OCI-LY1 (cell line): ENCODE measurements at regions not wholly inside any gene's neighbourhood (a gene's known extent, or its start where the extent isn't known, plus 50 kb on each side); places are given as distances from the start of the nearest gene placed in this dataset.

ENCODE experiments used
- CTCF ChIP-seq: fragments of 200-600 bp; sonication (generic), shearing (Covaris generic); IDR thresholded peaks from 2 replicates; pipeline ENCODE4 v1.5.1; 2017; ENCODE audit warnings: mild to moderate bottlenecking, antibody characterized with exemption, low read length, moderate library complexity, mixed read lengths
- EZH2 ChIP-seq: fragments of 200-600 bp; sonication (generic), shearing (Covaris generic); IDR thresholded peaks from 2 replicates; pipeline ENCODE4 v1.8.0; 2017; ENCODE audit warnings: borderline replicate concordance, mixed run types, mild to moderate bottlenecking, antibody characterized with exemption, low read length, moderate library complexity, mixed read lengths

DNA sequence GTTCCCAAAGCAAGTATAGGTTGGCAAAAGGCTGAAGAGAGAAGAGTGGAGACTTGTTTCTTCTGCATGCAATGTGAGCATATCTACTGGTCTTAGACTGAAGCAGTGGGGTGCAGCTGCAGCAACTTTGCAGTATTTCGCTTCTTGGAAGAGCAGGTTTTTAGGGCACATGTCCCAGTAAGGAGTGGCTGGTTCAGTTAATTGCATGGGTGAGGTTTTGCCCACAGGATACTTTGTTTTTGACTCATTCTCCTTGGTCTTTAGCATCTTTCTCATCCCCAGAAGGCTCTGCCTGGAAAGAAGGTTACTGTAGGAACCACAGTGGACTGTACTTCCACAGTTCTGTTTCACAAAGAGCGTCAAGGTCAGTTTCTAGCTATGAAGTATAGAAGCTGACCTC lies 68.0 kb upstream of the NR3C2 start:
- TF ChIP-seq CTCF (no peak), EZH2 (no peak)
